MM.1S (cell line): ENCODE measurements at regions not wholly inside any gene's neighbourhood (a gene's known extent, or its start where the extent isn't known, plus 50 kb on each side); places are given as distances from the start of the nearest gene placed in this dataset.

Experiments used
- DNase-seq: peaks from one replicate; pipeline ENCODE4 v3.0.0-alpha.2; 2015
- H2AFZ ChIP-seq: fragments of 300-600 bp; sonication (generic); 2 replicates; pipeline ENCODE4 v1.6.0; 2016; ENCODE audit warnings: antibody characterized with exemption, low read length
- H3F3A ChIP-seq: fragments of 300-600 bp; sonication (generic); 2 replicates; pipeline ENCODE4 v1.6.1; 2016; ENCODE audit warnings: mild to moderate bottlenecking, antibody characterized with exemption, low read length, moderate library complexity, mixed read lengths; ENCODE audit not compliant: insufficient read depth
- H3K27ac ChIP-seq: fragments of 300-600 bp; sonication (generic); 2 replicates; pipeline ENCODE4 v1.5.1; 2016; ENCODE audit warnings: mild to moderate bottlenecking, low read length
- H3K27me3 ChIP-seq: fragments of 300-600 bp; sonication (generic); replicated peaks from 2 replicates; pipeline ENCODE4 v1.6.0; 2016; ENCODE audit warnings: low read length; ENCODE audit not compliant: insufficient read depth
- H3K36me3 ChIP-seq: fragments of 300-600 bp; sonication (generic); replicated peaks from 2 replicates; pipeline ENCODE4 v1.6.1; 2016; ENCODE audit warnings: mild to moderate bottlenecking, low read length, mixed read lengths; ENCODE audit not compliant: insufficient read depth
- H3K4me1 ChIP-seq: fragments of 300-600 bp; sonication (generic); 2 replicates; pipeline ENCODE4 v1.6.1; 2016; ENCODE audit warnings: low read length, mixed read lengths
- H3K4me2 ChIP-seq: fragments of 300-600 bp; sonication (generic); 2 replicates; pipeline ENCODE4 v1.6.0; 2016; ENCODE audit warnings: low read depth, low read length
- H3K4me3 ChIP-seq: fragments of 300-600 bp; sonication (generic); 2 replicates; pipeline ENCODE4 v1.5.1; 2016; ENCODE audit warnings: low read length, mixed read lengths
- H3K79me2 ChIP-seq: fragments of 300-600 bp; sonication (generic); 2 replicates; pipeline ENCODE4 v1.6.1; 2016; ENCODE audit warnings: mixed run types, low read length, mixed read lengths
- H3K9ac ChIP-seq: fragments of 300-600 bp; sonication (generic); 2 replicates; pipeline ENCODE4 v1.6.1; 2016; ENCODE audit warnings: low read length, mixed read lengths
- H3K9me2 ChIP-seq: fragments of 300-600 bp; sonication (generic); replicated peaks from 2 replicates; pipeline ENCODE4 v1.6.1; 2016; ENCODE audit warnings: mild to moderate bottlenecking, low read length, mixed read lengths; ENCODE audit not compliant: insufficient read depth
- H3K9me3 ChIP-seq: fragments of 300-600 bp; sonication (generic); replicated peaks from 2 replicates; pipeline ENCODE4 v1.6.1; 2016; ENCODE audit warnings: mild to moderate bottlenecking, low read length, mixed read lengths; ENCODE audit not compliant: insufficient read depth
- H4K20me1 ChIP-seq: fragments of 300-600 bp; sonication (generic); 2 replicates; pipeline ENCODE4 v1.6.1; 2016; ENCODE audit warnings: mild to moderate bottlenecking, low read length, moderate library complexity, mixed read lengths; ENCODE audit not compliant: insufficient read depth
- EZH2 ChIP-seq: fragments of 300-600 bp; sonication (generic); optimal IDR thresholded peaks from 2 replicates; pipeline ENCODE3; 2017; ENCODE audit warnings: low read depth, mild to moderate bottlenecking, antibody characterized with exemption, low read length, mixed read lengths
- EZH2phosphoT487 ChIP-seq: fragments of 300-600 bp; sonication (generic); IDR thresholded peaks from 2 replicates; pipeline ENCODE4 v1.6.1; 2018; ENCODE audit warnings: antibody characterized with exemption, low read length
- TF ChIP-seq, protein P1 (sequence below): fragments of 300-600 bp; sonication (generic); IDR thresholded peaks from 2 replicates; pipeline ENCODE4 v1.5.1; 2016; ENCODE audit warnings: antibody characterized with exemption, low read length, mixed read lengths

DNA sequence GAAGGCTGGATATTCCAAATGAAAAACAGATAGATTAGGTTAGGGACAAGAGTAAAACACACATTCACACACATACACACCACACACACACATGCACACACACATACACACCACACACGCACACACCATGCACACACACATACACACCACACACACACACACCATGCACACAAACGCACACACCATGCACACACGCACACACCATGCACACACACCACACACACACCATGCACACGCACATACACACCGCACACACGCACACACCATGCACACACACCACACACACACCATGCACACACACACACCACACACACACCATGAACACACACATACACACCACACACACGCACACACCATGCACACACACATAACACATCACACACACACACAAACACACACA, 203.7 kb upstream of the ZFHX3 start:
- Histone ChIP-seq H3K27ac (no peak overlapping the region), H3F3A (no peaks in the 10 kb centered on the region), H3K79me2 (no peaks in the 10 kb centered on the region), H3K4me3 (no peak overlapping the region), H3K4me1 (no peaks in the 10 kb centered on the region), H2AFZ (no peak overlapping the region), H3K4me2 (no peak overlapping the region), H3K9me2 (no peaks in the 10 kb centered on the region), H3K9ac (no peak overlapping the region), H3K9me3 (no peaks in the 10 kb centered on the region), H4K20me1 (no peaks in the 10 kb centered on the region), H3K36me3 (no peaks in the 10 kb centered on the region), H3K27me3 (no peaks in the 10 kb centered on the region)
- DNase-seq = no peak
- TF ChIP-seq, protein P1, sequence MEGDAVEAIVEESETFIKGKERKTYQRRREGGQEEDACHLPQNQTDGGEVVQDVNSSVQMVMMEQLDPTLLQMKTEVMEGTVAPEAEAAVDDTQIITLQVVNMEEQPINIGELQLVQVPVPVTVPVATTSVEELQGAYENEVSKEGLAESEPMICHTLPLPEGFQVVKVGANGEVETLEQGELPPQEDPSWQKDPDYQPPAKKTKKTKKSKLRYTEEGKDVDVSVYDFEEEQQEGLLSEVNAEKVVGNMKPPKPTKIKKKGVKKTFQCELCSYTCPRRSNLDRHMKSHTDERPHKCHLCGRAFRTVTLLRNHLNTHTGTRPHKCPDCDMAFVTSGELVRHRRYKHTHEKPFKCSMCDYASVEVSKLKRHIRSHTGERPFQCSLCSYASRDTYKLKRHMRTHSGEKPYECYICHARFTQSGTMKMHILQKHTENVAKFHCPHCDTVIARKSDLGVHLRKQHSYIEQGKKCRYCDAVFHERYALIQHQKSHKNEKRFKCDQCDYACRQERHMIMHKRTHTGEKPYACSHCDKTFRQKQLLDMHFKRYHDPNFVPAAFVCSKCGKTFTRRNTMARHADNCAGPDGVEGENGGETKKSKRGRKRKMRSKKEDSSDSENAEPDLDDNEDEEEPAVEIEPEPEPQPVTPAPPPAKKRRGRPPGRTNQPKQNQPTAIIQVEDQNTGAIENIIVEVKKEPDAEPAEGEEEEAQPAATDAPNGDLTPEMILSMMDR = no peak
- TF ChIP-seq EZH2phosphoT487 (no peak), EZH2 (no peak)

DNA sequence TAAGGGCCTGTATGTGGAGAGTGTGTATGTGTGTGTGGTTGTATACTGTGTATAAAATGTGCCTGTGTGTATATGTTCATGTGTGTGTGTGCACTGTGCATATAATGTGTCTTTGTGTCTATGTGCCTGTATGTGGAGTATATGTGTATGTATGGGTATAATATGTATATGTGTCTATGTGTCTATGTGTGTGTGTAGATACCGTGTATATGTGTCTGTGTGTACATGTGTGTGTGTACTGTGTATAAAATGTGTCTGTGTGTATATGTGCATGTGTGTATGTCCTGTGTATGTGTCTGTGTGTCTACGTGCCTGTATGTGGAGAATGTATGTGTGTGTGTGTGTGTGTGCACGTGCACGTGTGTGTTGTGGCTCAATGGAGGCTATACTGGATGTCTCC, 200.4 kb upstream of the ZFHX3 start:
- H3F3A ChIP-seq = no peaks in the 10 kb centered on the region
- no peaks in the 10 kb centered on the region for H3K36me3 ChIP-seq
- no peaks in the 10 kb centered on the region for H4K20me1 ChIP-seq
- H2AFZ ChIP-seq = no peak overlapping the region
- H3K79me2 ChIP-seq = no peaks in the 10 kb centered on the region
- no peak for DNase-seq
- no peaks in the 10 kb centered on the region for H3K27me3 ChIP-seq
- no peak overlapping the region for H3K9ac ChIP-seq
- no peak overlapping the region for H3K27ac ChIP-seq
- no peaks in the 10 kb centered on the region for H3K9me3 ChIP-seq
- no peak for TF ChIP-seq EZH2
- TF ChIP-seq EZH2phosphoT487 = no peak
- TF ChIP-seq, protein P1 = no peak
- no peaks in the 10 kb centered on the region for H3K4me1 ChIP-seq
- no peak overlapping the region for H3K4me2 ChIP-seq
- no peaks in the 10 kb centered on the region for H3K9me2 ChIP-seq
- H3K4me3 ChIP-seq = no peak overlapping the region

DNA sequence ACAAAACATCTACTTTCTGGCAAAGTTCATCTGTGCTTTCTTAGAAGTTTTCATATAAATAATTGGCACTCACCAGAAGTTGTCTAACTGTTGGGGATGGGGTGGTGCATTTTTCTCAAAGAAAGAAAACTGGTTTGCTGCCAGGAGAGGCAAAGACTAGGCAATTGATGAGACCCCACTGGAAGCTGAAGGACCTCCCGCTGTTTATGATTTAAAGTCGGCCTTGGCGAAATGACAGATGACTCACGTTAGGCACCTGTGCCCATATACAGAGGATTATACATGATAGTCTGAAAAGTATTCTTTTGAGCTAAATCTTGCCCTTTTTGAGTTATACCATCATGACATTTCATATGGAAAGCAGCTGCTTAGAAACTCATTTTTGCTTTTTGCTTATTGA, 193.0 kb upstream of the ZFHX3 start:
- Histone ChIP-seq H2AFZ (no peak overlapping the region), H3K9me2 (no peaks in the 10 kb centered on the region), H3K9ac (no peak overlapping the region), H3K4me1 (no peaks in the 10 kb centered on the region), H3K9me3 (no peaks in the 10 kb centered on the region), H3K79me2 (no peaks in the 10 kb centered on the region), H3K27ac (no peak overlapping the region), H3K4me3 (no peak overlapping the region), H3F3A (no peaks in the 10 kb centered on the region), H3K36me3 (no peaks in the 10 kb centered on the region), H3K4me2 (no peak overlapping the region), H4K20me1 (no peaks in the 10 kb centered on the region), H3K27me3 (no peaks in the 10 kb centered on the region)
- no peak for DNase-seq
- TF ChIP-seq EZH2phosphoT487 = no peak

DNA sequence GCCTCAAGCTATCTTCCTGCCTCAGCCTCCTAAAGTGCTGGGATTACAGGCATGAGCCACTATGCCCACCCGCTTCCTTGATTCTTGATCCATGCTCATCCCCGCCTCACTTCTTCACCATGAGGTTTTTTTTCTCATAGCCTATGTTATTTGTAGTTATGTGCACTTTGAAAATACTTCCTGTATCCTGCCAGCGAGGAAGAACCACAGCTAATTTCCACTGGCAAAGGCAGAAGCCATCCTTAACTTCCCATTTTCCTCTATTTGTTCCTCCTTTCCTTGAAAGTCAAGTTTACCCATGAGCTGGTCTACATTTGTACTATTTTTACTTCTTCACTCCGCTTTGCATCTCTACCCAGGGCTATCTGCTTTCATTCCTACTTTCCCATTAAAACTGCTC, 189.7 kb upstream of the ZFHX3 start:
- H2AFZ ChIP-seq = no peak overlapping the region
- no peaks in the 10 kb centered on the region for H3K4me1 ChIP-seq

More for the DNA sequence above, 189.7 kb upstream of the ZFHX3 start:
- Histone ChIP-seq H3K36me3 (no peaks in the 10 kb centered on the region), H3K4me3 (no peak overlapping the region), H3K27ac (no peak overlapping the region), H3F3A (no peaks in the 10 kb centered on the region), H3K9ac (no peak overlapping the region), H3K9me2 (no peaks in the 10 kb centered on the region), H4K20me1 (no peaks in the 10 kb centered on the region), H3K9me3 (no peaks in the 10 kb centered on the region), H3K79me2 (no peaks in the 10 kb centered on the region), H3K27me3 (no peaks in the 10 kb centered on the region), H3K4me2 (no peak overlapping the region)
- DNase-seq = no peak
- TF ChIP-seq, protein P1 = no peak
- no peak for TF ChIP-seq EZH2phosphoT487
- TF ChIP-seq EZH2 = no peak
